ENCODE measurements at regions not wholly inside any gene's neighbourhood (a gene's known extent, or its start where the extent isn't known, plus 50 kb on each side); places are given as distances from the start of the nearest gene placed in this dataset.

GRCh38 chr19:31528261-31528660 is 179.0 kb upstream of the TSHZ3 start (continued):
- TF ChIP-seq SIN3A (conservative IDR thresholded peaks at IDR 0.05 in 1 of 2, IDR thresholded peaks at IDR 0.05 in 1 of 2; ENCODE audit: low read depth in 1 of 2, low read length in 2 of 2) (no peak), SP1 (IDR thresholded peaks at IDR 0.05; ENCODE audit: low read depth, low read length) (no peak), CHD2 (IDR thresholded peaks at IDR 0.05; ENCODE audit: low read length) (no peak), YY1 (IDR thresholded peaks at IDR 0.05; ENCODE audit: low read depth, low read length) (no peak)
